Epithelial cell of proximal tubule (primary cell): ENCODE measurements at regions not wholly inside any gene's neighbourhood (a gene's known extent, or its start where the extent isn't known, plus 50 kb on each side); places are given as distances from the start of the nearest gene placed in this dataset.
"Not testable (repeated sequence)": the region's sequence is repeated elsewhere in the genome, so short reads cannot be mapped to it uniquely, and the experiment has no call there.

Experiments used
- DNase-seq: peaks from one replicate; pipeline ENCODE4 v3.0.0-alpha.2; 2011; ENCODE audit warnings: low read depth
- H3K4me3 ChIP-seq: 2 replicates; pipeline ENCODE4 v1.5.1; 2011; ENCODE audit warnings: low read depth, mild to moderate bottlenecking, low read length
- CTCF ChIP-seq: conservative IDR thresholded peaks from 2 replicates; pipeline ENCODE4 v1.5.1; 2012; ENCODE audit warnings: low read depth, mild to moderate bottlenecking, low read length

DNA sequence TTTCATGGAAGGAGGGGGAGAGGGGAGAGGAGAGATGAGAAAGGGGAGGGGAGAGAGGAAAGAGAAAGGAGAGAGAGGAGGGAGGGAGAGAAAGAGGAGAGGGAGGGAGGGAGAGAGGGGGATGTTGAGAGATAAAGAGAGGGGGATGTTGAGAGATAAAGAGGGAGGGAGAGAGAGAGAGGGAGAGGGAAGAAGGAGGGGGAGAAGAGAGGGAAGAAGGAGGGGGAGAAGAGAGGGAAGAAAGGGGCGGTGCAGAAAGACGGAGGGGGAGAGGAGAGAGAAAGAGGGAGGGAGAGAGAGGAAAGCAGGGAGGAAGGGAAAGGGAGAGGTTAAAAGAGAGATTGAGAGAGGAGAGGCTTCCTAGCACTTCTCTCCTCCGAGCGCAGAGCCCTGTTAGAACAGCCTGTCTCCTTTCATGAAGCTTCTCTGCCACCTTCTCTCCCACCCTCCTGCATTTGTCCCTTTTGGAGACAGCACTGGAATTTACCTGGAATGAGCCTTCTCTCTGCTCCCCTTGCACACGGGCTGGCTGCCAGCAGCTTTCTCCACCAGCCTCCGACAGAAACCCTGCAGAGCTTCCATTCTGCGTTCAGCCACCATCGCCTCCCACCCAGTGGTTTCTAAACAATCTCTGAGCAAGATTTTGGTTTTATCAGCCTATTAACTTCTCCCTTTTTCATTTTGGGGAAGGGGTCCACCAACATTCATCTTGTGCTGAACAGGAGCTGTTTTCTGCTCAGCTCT is 74.0 kb upstream of the CARD11 start:
- H3K4me3 ChIP-seq = no peak overlapping the region
- DNase-seq = no peak
- TF ChIP-seq CTCF = no peak

DNA sequence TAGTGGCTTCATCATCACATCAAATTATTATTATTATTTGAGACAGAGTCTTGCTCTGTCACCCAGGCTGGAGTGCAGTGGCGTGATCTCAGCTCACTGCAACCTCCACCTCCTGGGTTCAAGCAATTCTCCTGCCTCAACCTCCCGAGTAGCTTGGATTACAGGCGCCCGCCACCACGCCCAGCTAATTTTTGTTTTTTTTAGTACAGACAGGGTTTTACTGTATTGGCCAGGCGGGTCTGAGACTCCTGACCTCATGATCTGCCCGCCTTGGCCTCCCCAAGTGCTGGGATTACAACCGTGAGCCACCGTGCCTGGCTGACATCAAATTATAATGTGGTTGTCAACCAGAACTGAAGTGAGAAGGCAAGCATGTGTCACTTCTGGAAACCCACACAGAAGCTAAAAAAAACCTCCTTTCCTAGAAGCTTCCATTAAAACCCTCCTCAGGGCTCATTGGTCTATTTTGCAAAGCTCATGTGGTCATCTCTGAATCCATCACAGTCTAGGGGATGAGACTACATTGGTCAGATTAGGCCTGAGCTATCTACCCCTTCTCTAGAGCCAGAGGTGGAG is 75.8 kb upstream of the CARD11 start:
- not testable (repeated sequence) for H3K4me3 ChIP-seq, DNase-seq

DNA sequence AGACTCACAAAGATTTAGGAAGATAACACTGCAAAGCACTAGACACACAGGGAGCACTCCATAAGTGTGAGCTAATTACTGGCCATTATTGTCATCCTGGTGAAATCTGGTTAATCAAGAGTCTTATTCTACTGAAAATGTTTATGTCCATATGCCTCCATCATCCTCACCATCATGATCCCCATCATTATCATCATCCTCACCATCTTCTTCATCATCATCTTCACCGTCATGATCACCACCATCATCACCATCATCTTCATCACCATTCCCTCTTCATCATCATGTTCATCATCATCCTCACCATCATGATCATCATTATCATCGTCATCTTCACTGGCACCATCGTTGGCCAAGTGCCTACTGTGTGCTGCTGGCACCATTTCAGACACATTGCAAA is 76.3 kb upstream of the CARD11 start:
- DNase-seq = no peak
- TF ChIP-seq CTCF = no peak
- H3K4me3 ChIP-seq = no peak overlapping the region

DNA sequence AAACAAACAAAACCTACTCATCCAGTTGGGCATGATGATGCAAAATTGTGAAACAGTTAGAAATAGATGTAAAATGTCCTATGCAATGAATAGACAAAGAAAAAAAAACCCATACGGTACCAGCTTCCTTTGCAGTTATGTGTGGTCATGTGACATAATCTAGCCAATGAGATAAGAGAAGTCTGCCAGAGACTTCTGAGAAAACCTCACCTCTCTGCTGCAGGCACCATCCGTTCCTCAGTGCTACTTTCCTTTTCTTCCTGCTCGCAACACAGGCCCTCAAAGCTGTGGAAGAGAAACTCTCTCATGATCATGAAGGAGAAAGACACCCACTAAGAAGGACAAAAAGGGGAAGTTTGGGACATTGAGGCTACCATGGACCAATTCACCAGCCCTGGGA is 76.8 kb upstream of the CARD11 start:
- no peak overlapping the region for H3K4me3 ChIP-seq
- no peak for DNase-seq
- no peak for TF ChIP-seq CTCF

- no peak for TF ChIP-seq CTCF
- no peak for DNase-seq
- H3K4me3 ChIP-seq = no peak overlapping the region
These were observed 85.3 kb upstream of the CARD11 start for GRCh38 chr7:3128857-3129490.

DNA sequence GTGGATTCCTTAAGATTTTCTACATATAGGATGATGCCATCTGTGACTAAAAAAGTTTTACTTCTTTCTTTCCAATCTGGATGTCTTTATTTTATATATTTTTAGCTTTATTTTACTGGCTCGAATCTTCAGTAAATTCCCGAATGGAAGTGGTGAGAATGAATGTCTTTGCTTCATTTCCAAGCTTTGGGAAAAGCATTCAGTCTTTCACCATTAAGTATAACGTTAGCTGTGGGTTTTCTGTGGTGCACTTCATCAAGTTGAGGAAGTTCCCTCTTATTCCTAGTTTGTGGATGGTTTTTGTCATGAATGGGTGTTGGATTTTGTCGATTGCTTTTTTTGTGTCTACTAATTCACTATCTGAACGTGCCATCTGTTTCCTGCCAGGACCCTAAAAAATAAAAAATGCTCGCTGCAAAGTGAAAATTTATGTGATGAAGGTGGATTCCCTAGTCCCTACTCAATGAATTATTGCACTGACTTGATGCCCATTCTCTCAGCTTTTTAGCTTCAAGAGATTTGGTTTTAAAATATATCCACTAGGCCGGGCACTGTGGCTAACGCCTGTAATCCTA is 90.2 kb upstream of the CARD11 start:
- DNase-seq = no peak
- TF ChIP-seq CTCF = no peak
- H3K4me3 ChIP-seq = no peak overlapping the region

DNA sequence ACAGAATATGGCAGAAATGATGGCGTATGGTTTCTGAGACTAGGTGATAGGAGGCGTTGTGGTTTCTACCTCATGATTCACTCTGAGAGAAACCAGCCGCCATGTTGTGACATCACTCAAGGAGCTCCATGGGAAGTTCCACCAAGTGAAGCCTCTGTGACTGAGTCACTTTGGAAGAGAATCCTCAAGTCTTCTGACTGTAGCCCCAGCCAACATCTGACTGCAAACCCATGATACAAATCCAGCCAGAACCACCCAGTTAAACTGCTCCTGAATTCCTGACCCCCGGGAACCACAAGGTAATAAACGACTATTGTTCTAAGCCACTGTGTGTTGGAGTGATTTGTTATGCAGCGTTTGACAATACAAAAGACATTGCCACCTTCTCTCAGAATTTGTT is 91.1 kb upstream of the CARD11 start:
- DNase-seq = no peak
- TF ChIP-seq CTCF = no peak

More for the DNA sequence above, 91.1 kb upstream of the CARD11 start:
- H3K4me3 ChIP-seq = no peak overlapping the region
